HepG2 (cell line): ENCODE measurements at regions not wholly inside any gene's neighbourhood (a gene's known extent, or its start where the extent isn't known, plus 50 kb on each side); places are given as distances from the start of the nearest gene placed in this dataset.

Experiments used
- ATAC-seq: fragments of 200-7000 bp; cut with Tn5 transposase; 3 replicates; pipeline ENCODE4 v1.9.1; 2020; ENCODE audit warnings: mild to moderate bottlenecking, moderate library complexity
- BruUV-seq: library from RNA; stranded (reverse); fragments of 400-500 nt; replicated peaks from 2 replicates; lab custom pipeline; 2021; lab: Mats Ljungman, UMichigan
- CTCF ChIA-PET: fragments of 300-600 bp; formaldehyde crosslinking; extraction: SDS; loops from one replicate; lab custom pipeline; 2021; ENCODE audit warnings: low total read pairs, inconsistent platforms, low intra/inter-chr PET ratio; lab: Yijun Ruan, JAX
- POLR2A ChIA-PET: fragments of 350-600 bp; sonication (Branson Sonifier 250); formaldehyde crosslinking; loops from one replicate; lab custom pipeline; 2020; ENCODE audit warnings: antibody characterized with exemption, inconsistent platforms; lab: Yijun Ruan, JAX
- DNase-seq: peaks from one replicate; pipeline ENCODE4 v3.0.0-alpha.2; 2015; ENCODE audit warnings: low spot score
- FAIRE-seq: peaks from 3 replicates; lab custom pipeline; 2011; peaks lifted over from hg19 to GRCh38; lab: Jason Lieb, UNC
- H2AFZ ChIP-seq: one replicate; pipeline ENCODE4 v1.6.1; 2011; ENCODE audit warnings: low read length, inconsistent platforms
- H3K27ac ChIP-seq: fragments of 300-600 bp; 3 replicates; pipeline ENCODE4 v1.8.0; 2011; ENCODE audit warnings: mixed run types, mild to moderate bottlenecking, mixed read lengths, low read length, inconsistent platforms; ENCODE audit not compliant: insufficient read depth; ENCODE audit errors: extremely low read length
- H3K27me3 ChIP-seq, 2 experiments: fragments of 200-600 bp in 1 of 2; 2 replicates in 1 of 2; 3 replicates in 1 of 2; pipeline versions ENCODE4 v1.6.0 to v1.8.0; 2011; ENCODE audit warnings: low read length in 2 of 2, mild to moderate bottlenecking in 2 of 2, moderate library complexity in 2 of 2, inconsistent platforms in 1 of 2; ENCODE audit not compliant: insufficient read depth in 2 of 2, control insufficient read depth in 1 of 2
- H3K36me3 ChIP-seq, 2 experiments: fragments of 200-600 bp in 1 of 2; replicated peaks in 1 of 2; 2 replicates in 1 of 2; 3 replicates in 1 of 2; pipeline versions ENCODE4 v1.5.1 to v1.8.0; 2011; ENCODE audit warnings: low read length in 2 of 2, inconsistent platforms in 1 of 2; ENCODE audit not compliant: insufficient read depth in 2 of 2, control insufficient read depth in 1 of 2
- H3K4me1 ChIP-seq: 2 replicates; pipeline ENCODE4 v1.5.1; 2012; ENCODE audit warnings: low read length, inconsistent platforms; ENCODE audit not compliant: insufficient read depth
- H3K4me2 ChIP-seq: 2 replicates; pipeline ENCODE4 v1.6.0; 2011; ENCODE audit warnings: low read depth, low read length, inconsistent platforms
- H3K4me3 ChIP-seq, 3 experiments: fragments of 200-600 bp in 1 of 3; sonication (generic), shearing (Covaris generic) in 1 of 3; replicated peaks in 1 of 3; 2 replicates each; pipeline ENCODE4 v1.5.1; 2011 to 2016; ENCODE audit warnings: low read length in 3 of 3, inconsistent platforms in 2 of 3, low read depth in 2 of 3, mild to moderate bottlenecking in 2 of 3, control low read depth in 1 of 3, mixed read lengths in 1 of 3; ENCODE audit not compliant: insufficient read depth in 1 of 3
- H3K79me2 ChIP-seq: one replicate; pipeline ENCODE4 v1.6.1; 2011; ENCODE audit warnings: low read length, inconsistent platforms; ENCODE audit not compliant: insufficient read depth
- H3K9ac ChIP-seq: 2 replicates; pipeline ENCODE4 v1.6.0; 2011; ENCODE audit warnings: mild to moderate bottlenecking, low read depth, low read length, inconsistent platforms; ENCODE audit not compliant: insufficient read depth
- H3K9me3 ChIP-seq: 2 replicates; pipeline ENCODE4 v1.5.1; 2012; ENCODE audit warnings: mild to moderate bottlenecking, low read length
- H4K20me1 ChIP-seq: 2 replicates; pipeline ENCODE4 v1.6.0; 2011; ENCODE audit warnings: inconsistent platforms, mild to moderate bottlenecking, low read length, moderate library complexity; ENCODE audit not compliant: insufficient read depth
- ARID2 ChIP-seq: sonication (generic); formaldehyde crosslinking; IDR thresholded peaks from 2 replicates; pipeline ENCODE4 v1.8.1; 2022; ENCODE audit warnings: mild to moderate bottlenecking, missing genetic modification reagents, borderline replicate concordance
- DPF2 ChIP-seq: sonication (generic); formaldehyde crosslinking; IDR thresholded peaks from 2 replicates; pipeline ENCODE4 v1.4.0; 2020; ENCODE audit warnings: mild to moderate bottlenecking, low read depth, missing genetic modification reagents, borderline replicate concordance
- HDAC2 ChIP-seq: sonication (generic); formaldehyde crosslinking; IDR thresholded peaks from 2 replicates; pipeline ENCODE4 v1.4.0; 2020; ENCODE audit warnings: missing genetic modification reagents
- HIVEP1 ChIP-seq: sonication (generic); formaldehyde crosslinking; IDR thresholded peaks from 2 replicates; pipeline ENCODE4 v1.4.0; 2020; ENCODE audit warnings: mild to moderate bottlenecking, missing genetic modification reagents
- HOXA3 ChIP-seq: sonication (generic); formaldehyde crosslinking; IDR thresholded peaks from 2 replicates; pipeline ENCODE4 v1.5.0; 2020; ENCODE audit warnings: missing genetic modification reagents
- RBFOX2 ChIP-seq: fragments of 200-400 bp; formaldehyde crosslinking; IDR thresholded peaks from 2 replicates; pipeline ENCODE4 v1.6.1; 2017; ENCODE audit warnings: low read depth, mild to moderate bottlenecking, low read length
- RFXAP ChIP-seq: sonication (generic); formaldehyde crosslinking; IDR thresholded peaks from 2 replicates; pipeline ENCODE4 v1.4.0; 2020; ENCODE audit warnings: missing genetic modification reagents, borderline replicate concordance
- RXRA ChIP-seq: sonication (generic); formaldehyde crosslinking; IDR thresholded peaks from 2 replicates; pipeline ENCODE4 v1.5.1; 2020; ENCODE audit warnings: missing genetic modification reagents
- SRY ChIP-seq: sonication (generic); formaldehyde crosslinking; IDR thresholded peaks from 2 replicates; pipeline ENCODE4 v1.8.0; 2022; ENCODE audit warnings: mild to moderate bottlenecking, missing genetic modification reagents
- ZBTB21 ChIP-seq: sonication (generic); formaldehyde crosslinking; IDR thresholded peaks from 2 replicates; pipeline ENCODE4 v1.4.0; 2020; ENCODE audit warnings: missing genetic modification reagents
- ZFX ChIP-seq: sonication (generic); formaldehyde crosslinking; IDR thresholded peaks from 2 replicates; pipeline ENCODE4 v1.4.0; 2020; ENCODE audit warnings: mild to moderate bottlenecking, low read depth, missing genetic modification reagents, moderate library complexity
- ZNF329 ChIP-seq: sonication (generic); formaldehyde crosslinking; IDR thresholded peaks from 2 replicates; pipeline ENCODE4 v1.9.0; 2021; ENCODE audit warnings: low read depth, mild to moderate bottlenecking, missing genetic modification reagents
- ZNF337 ChIP-seq: sonication (generic); formaldehyde crosslinking; IDR thresholded peaks from 2 replicates; pipeline ENCODE4 v1.5.1; 2020; ENCODE audit warnings: missing genetic modification reagents, low read depth, mild to moderate bottlenecking, borderline replicate concordance
- ZNF496 ChIP-seq: sonication (generic); formaldehyde crosslinking; IDR thresholded peaks from 2 replicates; pipeline ENCODE4 v1.8.1; 2023; ENCODE audit warnings: mild to moderate bottlenecking, moderate library complexity, missing genetic modification reagents; ENCODE audit not compliant: insufficient replicate concordance
- ZNF589 ChIP-seq: sonication (generic); formaldehyde crosslinking; conservative IDR thresholded peaks from 2 replicates; pipeline ENCODE4 v1.8.0; 2022; ENCODE audit warnings: mild to moderate bottlenecking, moderate library complexity, missing genetic modification reagents
- ZNF619 ChIP-seq: sonication (generic); formaldehyde crosslinking; IDR thresholded peaks from 2 replicates; pipeline ENCODE4 v1.4.0; 2020; ENCODE audit warnings: mild to moderate bottlenecking, missing genetic modification reagents
- WGBS: methylation state at CpG from one replicate; pipeline ENCODE4 v1.1.6; 2017; ENCODE audit warnings: low lambda C conversion rate; 5-methylcytosine and 5-hydroxymethylcytosine counted together
- in situ Hi-C: cut with HindIII; loops from 2 replicates; pipeline ENCODE4 v1.10.0; 2017; ENCODE audit warnings: low pct_unique_long_range_greater_than_20kb; ENCODE audit not compliant: extremely low pct_ligation_motif_present
- intact Hi-C: fragments of 100-400 bp; cut with micrococcal nuclease; formaldehyde crosslinking; loops from one replicate; pipeline ENCODE4 v1.10.0; 2022; ENCODE audit not compliant: unreplicated experiment
- TF ChIP-seq, protein P1 (sequence below): sonication (generic); formaldehyde crosslinking; IDR thresholded peaks from 2 replicates; pipeline ENCODE4 v1.4.0; 2020; ENCODE audit warnings: mild to moderate bottlenecking, missing genetic modification reagents
- TF ChIP-seq, protein P2 (sequence below): IDR thresholded peaks from 2 replicates; pipeline ENCODE4 v1.6.1; 2018; ENCODE audit warnings: missing genetic modification reagents, mild to moderate bottlenecking, missing compliant biosample characterization
- TF ChIP-seq, protein P3 (sequence below): sonication (generic); formaldehyde crosslinking; IDR thresholded peaks from 2 replicates; pipeline ENCODE4 v1.4.0; 2020; ENCODE audit warnings: missing genetic modification reagents, borderline replicate concordance

DNA sequence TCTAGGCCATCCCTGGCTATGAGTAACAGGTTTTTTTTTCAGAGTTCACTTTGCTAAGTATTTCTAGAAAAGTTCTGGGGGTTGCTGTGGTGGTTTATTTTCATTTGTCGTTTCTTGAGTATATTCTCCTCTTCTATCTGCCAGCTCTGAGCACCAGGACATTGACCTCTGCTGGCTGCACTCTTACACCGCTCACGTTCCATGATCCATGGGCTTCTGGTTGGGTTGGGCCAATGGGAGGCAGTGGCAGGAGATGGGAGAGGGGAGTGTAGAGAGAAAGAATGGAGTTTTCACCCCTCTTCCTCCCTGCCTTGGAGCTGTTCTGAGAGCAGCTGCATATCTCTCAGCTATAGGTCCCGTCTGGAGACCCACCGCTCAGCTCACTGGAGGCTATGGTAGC lies 161.0 kb upstream of the ATXN1 start (continued):
- TF ChIP-seq ZNF589 (CRISPR knock-in tag) (no peak), RXRA (CRISPR knock-in tag) (no peak), HOXA3 (CRISPR knock-in tag) (no peak), HDAC2 (no peak), RBFOX2 (no peak)
- TF ChIP-seq, protein P1, sequence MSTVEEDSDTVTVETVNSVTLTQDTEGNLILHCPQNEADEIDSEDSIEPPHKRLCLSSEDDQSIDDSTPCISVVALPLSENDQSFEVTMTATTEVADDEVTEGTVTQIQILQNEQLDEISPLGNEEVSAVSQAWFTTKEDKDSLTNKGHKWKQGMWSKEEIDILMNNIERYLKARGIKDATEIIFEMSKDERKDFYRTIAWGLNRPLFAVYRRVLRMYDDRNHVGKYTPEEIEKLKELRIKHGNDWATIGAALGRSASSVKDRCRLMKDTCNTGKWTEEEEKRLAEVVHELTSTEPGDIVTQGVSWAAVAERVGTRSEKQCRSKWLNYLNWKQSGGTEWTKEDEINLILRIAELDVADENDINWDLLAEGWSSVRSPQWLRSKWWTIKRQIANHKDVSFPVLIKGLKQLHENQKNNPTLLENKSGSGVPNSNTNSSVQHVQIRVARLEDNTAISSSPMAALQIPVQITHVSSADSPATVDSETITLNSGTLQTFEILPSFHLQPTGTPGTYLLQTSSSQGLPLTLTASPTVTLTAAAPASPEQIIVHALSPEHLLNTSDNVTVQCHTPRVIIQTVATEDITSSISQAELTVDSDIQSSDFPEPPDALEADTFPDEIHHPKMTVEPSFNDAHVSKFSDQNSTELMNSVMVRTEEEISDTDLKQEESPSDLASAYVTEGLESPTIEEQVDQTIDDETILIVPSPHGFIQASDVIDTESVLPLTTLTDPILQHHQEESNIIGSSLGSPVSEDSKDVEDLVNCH (CRISPR knock-in tag) = no peak

DNA sequence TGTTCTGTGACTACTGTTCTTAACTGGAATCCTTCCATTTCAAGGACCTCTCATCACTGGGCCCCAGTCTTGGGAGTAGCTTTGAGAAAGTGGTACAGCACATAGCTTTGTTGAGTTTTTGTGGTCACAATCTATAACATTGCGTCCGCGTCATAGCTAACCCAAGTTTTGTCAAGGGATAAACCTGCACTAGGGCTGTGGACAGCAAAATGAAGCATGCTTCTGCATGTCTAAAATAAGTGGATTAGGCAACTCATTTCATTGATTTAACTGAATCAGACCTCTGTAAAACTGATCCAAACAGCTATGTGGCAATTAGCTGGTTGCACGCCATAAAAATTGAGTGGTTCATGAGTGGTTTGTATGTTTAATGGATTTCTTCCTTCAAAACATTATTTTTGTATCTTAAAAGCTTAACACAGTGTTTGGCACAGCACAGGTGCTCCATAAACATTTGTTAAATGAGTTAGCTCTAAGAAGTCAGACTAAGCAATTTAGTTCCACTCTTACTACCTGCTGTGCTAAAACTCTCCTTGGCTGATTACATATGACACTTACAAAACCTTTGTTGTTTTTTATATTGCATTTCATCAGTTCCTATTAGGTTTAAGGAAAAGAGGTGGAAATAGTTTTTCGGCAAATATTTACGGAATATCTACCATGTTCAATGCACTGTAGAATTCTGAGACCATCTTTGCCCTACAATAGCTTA lies 160.3 kb upstream of the ATXN1 start:
- H3K36me3 ChIP-seq = no peaks in the 10 kb centered on the region
- in situ Hi-C loops = no loop called here
- BruUV-seq = no TSS peak
- no peaks in the 10 kb centered on the region for H3K9me3 ChIP-seq
- no peak overlapping the region for H3K27ac ChIP-seq
- intact Hi-C loops = no loop called here
- ChIA-PET POLR2A (no interaction called here), CTCF (no interaction called here)
- no peak overlapping the region for H2AFZ ChIP-seq
- H4K20me1 ChIP-seq = no peaks in the 10 kb centered on the region
- H3K4me2 ChIP-seq = no peak overlapping the region
- no peak overlapping the region for H3K4me3 ChIP-seq
- H3K4me1 ChIP-seq = no peaks in the 10 kb centered on the region
- 76% methylated on average over 6 of the region's 6 CpGs for WGBS
- no peaks in the 10 kb centered on the region for H3K79me2 ChIP-seq
- DNase-seq (no peak), ATAC-seq (no peak), FAIRE-seq (no peak)
- H3K9ac ChIP-seq = no peak overlapping the region
- no peaks in the 10 kb centered on the region for H3K27me3 ChIP-seq
- TF ChIP-seq ZNF619 (CRISPR knock-in tag) (no peak), SRY (CRISPR knock-in tag) (no peak), RFXAP (CRISPR knock-in tag) (no peak), ZNF329 (no peak), ZFX (CRISPR knock-in tag) (no peak), ZBTB21 (no peak), ARID2 (CRISPR knock-in tag) (no peak), ZNF496 (no peak), HIVEP1 (CRISPR knock-in tag) (no peak), DPF2 (CRISPR knock-in tag) (no peak), ZNF337 (no peak)
- TF ChIP-seq, protein P2, sequence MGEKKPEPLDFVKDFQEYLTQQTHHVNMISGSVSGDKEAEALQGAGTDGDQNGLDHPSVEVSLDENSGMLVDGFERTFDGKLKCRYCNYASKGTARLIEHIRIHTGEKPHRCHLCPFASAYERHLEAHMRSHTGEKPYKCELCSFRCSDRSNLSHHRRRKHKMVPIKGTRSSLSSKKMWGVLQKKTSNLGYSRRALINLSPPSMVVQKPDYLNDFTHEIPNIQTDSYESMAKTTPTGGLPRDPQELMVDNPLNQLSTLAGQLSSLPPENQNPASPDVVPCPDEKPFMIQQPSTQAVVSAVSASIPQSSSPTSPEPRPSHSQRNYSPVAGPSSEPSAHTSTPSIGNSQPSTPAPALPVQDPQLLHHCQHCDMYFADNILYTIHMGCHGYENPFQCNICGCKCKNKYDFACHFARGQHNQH (CRISPR knock-in tag) = no peak
- TF ChIP-seq, protein P3, sequence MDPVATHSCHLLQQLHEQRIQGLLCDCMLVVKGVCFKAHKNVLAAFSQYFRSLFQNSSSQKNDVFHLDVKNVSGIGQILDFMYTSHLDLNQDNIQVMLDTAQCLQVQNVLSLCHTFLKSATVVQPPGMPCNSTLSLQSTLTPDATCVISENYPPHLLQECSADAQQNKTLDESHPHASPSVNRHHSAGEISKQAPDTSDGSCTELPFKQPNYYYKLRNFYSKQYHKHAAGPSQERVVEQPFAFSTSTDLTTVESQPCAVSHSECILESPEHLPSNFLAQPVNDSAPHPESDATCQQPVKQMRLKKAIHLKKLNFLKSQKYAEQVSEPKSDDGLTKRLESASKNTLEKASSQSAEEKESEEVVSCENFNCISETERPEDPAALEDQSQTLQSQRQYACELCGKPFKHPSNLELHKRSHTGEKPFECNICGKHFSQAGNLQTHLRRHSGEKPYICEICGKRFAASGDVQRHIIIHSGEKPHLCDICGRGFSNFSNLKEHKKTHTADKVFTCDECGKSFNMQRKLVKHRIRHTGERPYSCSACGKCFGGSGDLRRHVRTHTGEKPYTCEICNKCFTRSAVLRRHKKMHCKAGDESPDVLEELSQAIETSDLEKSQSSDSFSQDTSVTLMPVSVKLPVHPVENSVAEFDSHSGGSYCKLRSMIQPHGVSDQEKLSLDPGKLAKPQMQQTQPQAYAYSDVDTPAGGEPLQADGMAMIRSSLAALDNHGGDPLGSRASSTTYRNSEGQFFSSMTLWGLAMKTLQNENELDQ (CRISPR knock-in tag) = no peak
